ENCODE measurements at regions not wholly inside any gene's neighbourhood (a gene's known extent, or its start where the extent isn't known, plus 50 kb on each side); places are given as distances from the start of the nearest gene placed in this dataset.

- H3K4me1 Mint-ChIP-seq (ENCODE audit: low read depth), result no peaks in the 10 kb centered on the region
- H3K36me3 Mint-ChIP-seq (ENCODE audit: low read depth), result no peaks in the 10 kb centered on the region
- no peaks in the 10 kb centered on the region for H3K27me3 Mint-ChIP-seq (ENCODE audit: low read depth)
- H3K27ac Mint-ChIP-seq, result no peak overlapping the region
- ATAC-seq (no peak), DNase-seq (no peak)
- CTCF ChIA-PET, result no interaction called here
- no peaks in the 10 kb centered on the region for H3K9me3 Mint-ChIP-seq (ENCODE audit: insufficient read depth)
- POLR2A ChIA-PET, result no interaction called here
- H3K4me3 Mint-ChIP-seq, result no peak overlapping the region
Observed at GRCh38 chr6:139951172-139951571, 576.7 kb upstream of the CITED2 start.

- no peak overlapping the region for H3K27ac Mint-ChIP-seq
- no peak for ATAC-seq
- H3K9me3 Mint-ChIP-seq (ENCODE audit: insufficient read depth), result no peaks in the 10 kb centered on the region
- CTCF ChIA-PET, result no interaction called here
- H3K4me1 Mint-ChIP-seq (ENCODE audit: low read depth), result no peaks in the 10 kb centered on the region
- POLR2A ChIA-PET, result no interaction called here
- H3K4me3 Mint-ChIP-seq, result no peak overlapping the region
- DNase-seq, result no peak
- no peaks in the 10 kb centered on the region for H3K36me3 Mint-ChIP-seq (ENCODE audit: low read depth)
- H3K27me3 Mint-ChIP-seq (ENCODE audit: low read depth), result no peaks in the 10 kb centered on the region
Observed at GRCh38 chr6:139944976-139945375, 570.5 kb upstream of the CITED2 start.

- CTCF ChIA-PET, result no interaction called here
- no peaks in the 10 kb centered on the region for H3K36me3 Mint-ChIP-seq (ENCODE audit: low read depth)
- no peaks in the 10 kb centered on the region for H3K27me3 Mint-ChIP-seq (ENCODE audit: low read depth)
Observed at GRCh38 chr6:139944131-139944530, 569.7 kb upstream of the CITED2 start.

GRCh38 chr6:139943391-139943790 is 568.9 kb upstream of the CITED2 start:
- Mint-ChIP-seq H3K9me3 (ENCODE audit: insufficient read depth) (no peaks in the 10 kb centered on the region), H3K27me3 (ENCODE audit: low read depth) (no peaks in the 10 kb centered on the region), H3K27ac (no peak overlapping the region), H3K4me1 (ENCODE audit: low read depth) (no peaks in the 10 kb centered on the region), H3K4me3 (no peak overlapping the region), H3K36me3 (ENCODE audit: low read depth) (no peaks in the 10 kb centered on the region)
- CTCF ChIA-PET, result no interaction called here
- POLR2A ChIA-PET, result no interaction called here
- no peak for ATAC-seq
- DNase-seq, result no peak

More at GRCh38 chr6:139944131-139944530, 569.7 kb upstream of the CITED2 start:
- no peak for ATAC-seq
- Mint-ChIP-seq H3K4me3 (no peak overlapping the region), H3K9me3 (ENCODE audit: insufficient read depth) (no peaks in the 10 kb centered on the region), H3K4me1 (ENCODE audit: low read depth) (no peaks in the 10 kb centered on the region), H3K27ac (no peak overlapping the region)
- DNase-seq, result no peak
- POLR2A ChIA-PET, result no interaction called here

GRCh38 chr6:139942331-139942730 is 567.9 kb upstream of the CITED2 start:
- no peak for DNase-seq
- Mint-ChIP-seq H3K27me3 (ENCODE audit: low read depth) (no peaks in the 10 kb centered on the region), H3K36me3 (ENCODE audit: low read depth) (no peaks in the 10 kb centered on the region), H3K4me3 (no peak overlapping the region), H3K9me3 (ENCODE audit: insufficient read depth) (no peaks in the 10 kb centered on the region), H3K27ac (no peak overlapping the region), H3K4me1 (ENCODE audit: low read depth) (no peaks in the 10 kb centered on the region)
- POLR2A ChIA-PET, result no interaction called here
- CTCF ChIA-PET, result no interaction called here
- no peak for ATAC-seq

- POLR2A ChIA-PET, result no interaction called here
- Mint-ChIP-seq H3K4me3 (no peak overlapping the region), H3K4me1 (ENCODE audit: low read depth) (no peaks in the 10 kb centered on the region), H3K36me3 (ENCODE audit: low read depth) (no peaks in the 10 kb centered on the region), H3K9me3 (ENCODE audit: insufficient read depth) (no peaks in the 10 kb centered on the region), H3K27ac (no peak overlapping the region), H3K27me3 (ENCODE audit: low read depth) (no peaks in the 10 kb centered on the region)
- CTCF ChIA-PET, result no interaction called here
- DNase-seq (no peak), ATAC-seq (no peak)
Observed at GRCh38 chr6:139941826-139942225, 567.4 kb upstream of the CITED2 start.

- H3K27me3 Mint-ChIP-seq (ENCODE audit: low read depth), result no peaks in the 10 kb centered on the region
- DNase-seq (no peak), ATAC-seq (no peak)
- no peaks in the 10 kb centered on the region for H3K9me3 Mint-ChIP-seq (ENCODE audit: insufficient read depth)
- ChIA-PET CTCF (no interaction called here), POLR2A (no interaction called here)
- no peaks in the 10 kb centered on the region for H3K4me1 Mint-ChIP-seq (ENCODE audit: low read depth)
- H3K36me3 Mint-ChIP-seq (ENCODE audit: low read depth), result no peaks in the 10 kb centered on the region
- H3K27ac Mint-ChIP-seq, result no peak overlapping the region
- no peak overlapping the region for H3K4me3 Mint-ChIP-seq
Observed at GRCh38 chr6:139940741-139941729, 566.6 kb upstream of the CITED2 start.

- H3K9me3 Mint-ChIP-seq (ENCODE audit: insufficient read depth), result no peaks in the 10 kb centered on the region
- no peak overlapping the region for H3K27ac Mint-ChIP-seq
- H3K36me3 Mint-ChIP-seq (ENCODE audit: low read depth), result no peaks in the 10 kb centered on the region
- H3K4me3 Mint-ChIP-seq, result no peak overlapping the region
- ATAC-seq (no peak), DNase-seq (no peak)
- POLR2A ChIA-PET, result no interaction called here
- CTCF ChIA-PET, result no interaction called here
- H3K27me3 Mint-ChIP-seq (ENCODE audit: low read depth), result no peaks in the 10 kb centered on the region
- H3K4me1 Mint-ChIP-seq (ENCODE audit: low read depth), result no peaks in the 10 kb centered on the region
Observed at GRCh38 chr6:139939189-139939979, 564.9 kb upstream of the CITED2 start.

- CTCF ChIA-PET, result no interaction called here
- DNase-seq (no peak), ATAC-seq (no peak)
- Mint-ChIP-seq H3K4me3 (no peak overlapping the region), H3K9me3 (ENCODE audit: insufficient read depth) (no peaks in the 10 kb centered on the region), H3K27me3 (ENCODE audit: low read depth) (no peaks in the 10 kb centered on the region), H3K36me3 (ENCODE audit: low read depth) (no peaks in the 10 kb centered on the region), H3K27ac (no peak overlapping the region), H3K4me1 (ENCODE audit: low read depth) (no peaks in the 10 kb centered on the region)
- POLR2A ChIA-PET, result no interaction called here
Observed at GRCh38 chr6:139932671-139933070, 558.2 kb upstream of the CITED2 start.

- H3K27me3 Mint-ChIP-seq (ENCODE audit: low read depth), result no peaks in the 10 kb centered on the region
- DNase-seq (no peak), ATAC-seq (no peak)
- ChIA-PET POLR2A (no interaction called here), CTCF (no interaction called here)
- H3K4me3 Mint-ChIP-seq, result no peak overlapping the region
- no peaks in the 10 kb centered on the region for H3K36me3 Mint-ChIP-seq (ENCODE audit: low read depth)
- H3K27ac Mint-ChIP-seq, result no peak overlapping the region
- H3K9me3 Mint-ChIP-seq (ENCODE audit: insufficient read depth), result no peaks in the 10 kb centered on the region
- no peaks in the 10 kb centered on the region for H3K4me1 Mint-ChIP-seq (ENCODE audit: low read depth)
Observed at GRCh38 chr6:139931747-139932146, 557.3 kb upstream of the CITED2 start.

- H3K9me3 Mint-ChIP-seq (ENCODE audit: insufficient read depth), result no peaks in the 10 kb centered on the region
- H3K27ac Mint-ChIP-seq, result no peak overlapping the region
- no peaks in the 10 kb centered on the region for H3K4me1 Mint-ChIP-seq (ENCODE audit: low read depth)
- H3K27me3 Mint-ChIP-seq (ENCODE audit: low read depth), result no peaks in the 10 kb centered on the region
- DNase-seq (no peak), ATAC-seq (no peak)
- CTCF ChIA-PET, result no interaction called here
- POLR2A ChIA-PET, result no interaction called here
- H3K36me3 Mint-ChIP-seq (ENCODE audit: low read depth), result no peaks in the 10 kb centered on the region
- H3K4me3 Mint-ChIP-seq, result no peak overlapping the region
Observed at GRCh38 chr6:139927742-139928305, 553.4 kb upstream of the CITED2 start.

- Mint-ChIP-seq H3K27me3 (ENCODE audit: low read depth) (no peaks in the 10 kb centered on the region), H3K4me1 (ENCODE audit: low read depth) (no peaks in the 10 kb centered on the region), H3K36me3 (ENCODE audit: low read depth) (no peaks in the 10 kb centered on the region), H3K4me3 (no peak overlapping the region), H3K27ac (no peak overlapping the region), H3K9me3 (ENCODE audit: insufficient read depth) (no peaks in the 10 kb centered on the region)
- ATAC-seq (no peak), DNase-seq (no peak)
- ChIA-PET POLR2A (no interaction called here), CTCF (no interaction called here)
Observed at GRCh38 chr6:139927236-139927635, 552.8 kb upstream of the CITED2 start.

All from activated CD8-positive, alpha-beta T cell treated with anti-CD3 and anti-CD28 coated beads, Interleukin-2, amount 10 ng/mL, durations not matched to agents 7 days and 5 days (primary cell).